OCI-LY3 (cell line): ENCODE measurements at regions not wholly inside any gene's neighbourhood (a gene's known extent, or its start where the extent isn't known, plus 50 kb on each side); places are given as distances from the start of the nearest gene placed in this dataset.

Experiments used
- CTCF ChIP-seq: fragments of 200-600, 300-600 bp; sonication (generic); IDR thresholded peaks from 2 replicates; pipeline ENCODE4 v1.5.1; 2014; ENCODE audit warnings: antibody characterized with exemption, low read length, low read depth
- EZH2phosphoT487 ChIP-seq: fragments of 200-600 bp; shearing (Covaris generic); IDR thresholded peaks from 2 replicates; pipeline ENCODE4 v1.6.1; 2018; ENCODE audit warnings: antibody characterized with exemption, mixed run types, low read depth

- TF ChIP-seq CTCF, result no peak
- TF ChIP-seq EZH2phosphoT487, result no peak
These were observed 293.4 kb downstream of the CD109 start for GRCh38 chr6:73989428-73989827.
